ENCODE measurements at regions not wholly inside any gene's neighbourhood (a gene's known extent, or its start where the extent isn't known, plus 50 kb on each side); places are given as distances from the start of the nearest gene placed in this dataset.

GRCh38 chr2:49619804-49620203 is 465.5 kb upstream of the FSHR start:
- no peak overlapping the region for H3K27ac Mint-ChIP-seq
- no peaks in the 10 kb centered on the region for H3K36me3 Mint-ChIP-seq
- no peaks in the 10 kb centered on the region for H3K9me3 ChIP-seq (replicated peaks in 1 of 2; ENCODE audit: control insufficient read depth in 1 of 2, insufficient read depth in 1 of 2, low read length in 2 of 2)

GRCh38 chr2:49618491-49618890 is 464.2 kb upstream of the FSHR start:
- peaks cover 0 to 3% (median 2%) of the 10 kb centered on the region in 3 donors for H3K27me3 Mint-ChIP-seq (ENCODE audit: low read depth in 3 of 3)
- H3K4me3 ChIP-seq (replicated peaks in 1 of 3; ENCODE audit: low read depth in 2 of 3, low read length in 3 of 3), result no peak overlapping the region
- H3K9me3 ChIP-seq (replicated peaks in 1 of 2; ENCODE audit: control insufficient read depth in 1 of 2, insufficient read depth in 1 of 2, low read length in 2 of 2), result no peaks in the 10 kb centered on the region
- WGBS (ENCODE audit: insufficient coverage), result no CpG with 5 or more reads among the region's 3 CpGs
- H2AFZ ChIP-seq (ENCODE audit: insufficient read depth, low read depth, low read length, poor library complexity, severe bottlenecking), result no peak overlapping the region
- no peak overlapping the region for H3K4me2 ChIP-seq (replicated peaks; ENCODE audit: extremely low read depth, low read length, poor library complexity, severe bottlenecking)
- H3K4me3 Mint-ChIP-seq, result no peak overlapping the region
- intact Hi-C loops (cut with micrococcal nuclease), result no loop called here
- no peaks in the 10 kb centered on the region for H4K20me1 ChIP-seq (ENCODE audit: insufficient read depth, low read length)
- H3K4me1 ChIP-seq (ENCODE audit: control insufficient read depth in 1 of 2, insufficient read depth in 2 of 2, low read length in 2 of 2), result no peaks in the 10 kb centered on the region
- H3K27ac ChIP-seq (ENCODE audit: low read depth in 1 of 2, low read length in 2 of 2), result no peak overlapping the region
- H3K79me2 ChIP-seq (ENCODE audit: insufficient read depth, low read length), result no peaks in the 10 kb centered on the region
- H3K9ac ChIP-seq (ENCODE audit: insufficient read depth, low read length, poor library complexity, severe bottlenecking), result no peak overlapping the region
- H3K4me1 Mint-ChIP-seq, result no peaks in the 10 kb centered on the region
- no peak for TF ChIP-seq CTCF (IDR thresholded peaks at IDR 0.05)
- no peak for DNase-seq
- no peaks in the 10 kb centered on the region for H3K9me3 Mint-ChIP-seq
- H3K27me3 ChIP-seq (ENCODE audit: control insufficient read depth in 2 of 2, insufficient read depth in 2 of 2, low read length in 2 of 2), result no peaks in the 10 kb centered on the region
- H3K36me3 ChIP-seq (replicated peaks in 1 of 2; ENCODE audit: control insufficient read depth in 1 of 2, insufficient read depth in 2 of 2, low read length in 2 of 2), result no peaks in the 10 kb centered on the region
- no peaks in the 10 kb centered on the region for H3K36me3 Mint-ChIP-seq
- H3K27ac Mint-ChIP-seq, result no peak overlapping the region

More at GRCh38 chr2:49619804-49620203, 465.5 kb upstream of the FSHR start:
- no peak overlapping the region for H3K27ac ChIP-seq (ENCODE audit: low read depth in 1 of 2, low read length in 2 of 2)
- WGBS (ENCODE audit: insufficient coverage), result no CpG with 5 or more reads among the region's 3 CpGs
- no peaks in the 10 kb centered on the region for H3K27me3 ChIP-seq (ENCODE audit: control insufficient read depth in 2 of 2, insufficient read depth in 2 of 2, low read length in 2 of 2)
- H3K4me2 ChIP-seq (replicated peaks; ENCODE audit: extremely low read depth, low read length, poor library complexity, severe bottlenecking), result no peak overlapping the region
- H3K4me1 ChIP-seq (ENCODE audit: control insufficient read depth in 1 of 2, insufficient read depth in 2 of 2, low read length in 2 of 2), result no peaks in the 10 kb centered on the region
- no peak overlapping the region for H3K4me3 Mint-ChIP-seq
- H3K36me3 ChIP-seq (replicated peaks in 1 of 2; ENCODE audit: control insufficient read depth in 1 of 2, insufficient read depth in 2 of 2, low read length in 2 of 2), result no peaks in the 10 kb centered on the region
- no peaks in the 10 kb centered on the region for H3K4me1 Mint-ChIP-seq
- no peak for TF ChIP-seq CTCF (IDR thresholded peaks at IDR 0.05)
- H3K4me3 ChIP-seq (replicated peaks in 1 of 3; ENCODE audit: low read depth in 2 of 3, low read length in 3 of 3), result no peak overlapping the region
- no peak overlapping the region for H3K9ac ChIP-seq (ENCODE audit: insufficient read depth, low read length, poor library complexity, severe bottlenecking)
- peaks cover 0 to 3% (median 2%) of the 10 kb centered on the region in 3 donors for H3K27me3 Mint-ChIP-seq (ENCODE audit: low read depth in 3 of 3)
- intact Hi-C loops (cut with micrococcal nuclease), result no loop called here
- no peaks in the 10 kb centered on the region for H3K9me3 Mint-ChIP-seq
- H4K20me1 ChIP-seq (ENCODE audit: insufficient read depth, low read length), result no peaks in the 10 kb centered on the region
- DNase-seq, result no peak
- no peak overlapping the region for H2AFZ ChIP-seq (ENCODE audit: insufficient read depth, low read depth, low read length, poor library complexity, severe bottlenecking)
- no peaks in the 10 kb centered on the region for H3K79me2 ChIP-seq (ENCODE audit: insufficient read depth, low read length)

All from CD14-positive monocyte (primary cell).